T-helper 2 cell (primary cell): ENCODE measurements at regions not wholly inside any gene's neighbourhood (a gene's known extent, or its start where the extent isn't known, plus 50 kb on each side); places are given as distances from the start of the nearest gene placed in this dataset.
"Not testable (repeated sequence)": the region's sequence is repeated elsewhere in the genome, so short reads cannot be mapped to it uniquely, and the experiment has no call there.

ENCODE experiments used
- DNase-seq, 5 experiments: peaks; one replicate each; pipeline versions ENCODE4 v3.0.0 to v3.0.0-alpha.2; 2012 to 2022

DNA sequence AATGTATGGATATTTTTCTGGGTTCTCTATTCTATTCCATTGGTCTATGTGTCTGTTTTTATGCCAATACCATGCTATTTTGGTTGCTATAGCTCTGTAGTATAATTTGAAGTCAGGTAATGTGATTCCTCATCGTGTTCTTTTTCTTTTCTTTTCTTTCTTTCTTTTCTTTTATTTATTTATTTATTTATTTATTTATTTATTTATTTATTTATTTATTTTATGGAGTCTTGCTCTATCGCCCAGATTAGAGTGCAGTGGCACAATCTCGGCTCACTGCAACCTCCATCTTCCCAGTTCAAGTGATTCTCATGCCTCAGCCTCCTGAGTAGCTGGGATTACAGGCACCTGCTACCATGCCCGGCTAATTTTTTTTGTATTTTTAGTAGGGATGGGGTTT, 315.2 kb downstream of the SV2B start:
- DNase-seq = not testable (repeated sequence)

DNA sequence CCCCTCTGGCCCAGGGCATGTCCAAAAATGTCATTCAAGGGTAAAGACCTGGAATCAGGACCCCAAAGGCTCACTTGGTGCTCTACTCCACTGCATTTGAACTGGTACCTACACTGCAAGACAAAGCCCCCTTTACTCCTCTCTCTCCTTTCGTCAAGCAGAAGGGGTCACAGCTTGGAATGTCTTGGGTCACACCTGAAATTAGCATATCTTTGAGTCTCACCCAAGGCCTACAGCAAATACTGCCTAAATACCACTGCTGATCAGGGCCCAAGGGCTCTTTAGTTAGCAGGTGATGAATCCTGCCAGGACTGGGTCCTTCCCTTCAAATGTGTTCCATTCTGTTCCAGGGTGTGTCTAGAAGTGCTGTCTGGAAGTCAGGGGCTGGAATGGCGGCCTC, 320.6 kb downstream of the SV2B start:
- DNase-seq = no peak

DNA sequence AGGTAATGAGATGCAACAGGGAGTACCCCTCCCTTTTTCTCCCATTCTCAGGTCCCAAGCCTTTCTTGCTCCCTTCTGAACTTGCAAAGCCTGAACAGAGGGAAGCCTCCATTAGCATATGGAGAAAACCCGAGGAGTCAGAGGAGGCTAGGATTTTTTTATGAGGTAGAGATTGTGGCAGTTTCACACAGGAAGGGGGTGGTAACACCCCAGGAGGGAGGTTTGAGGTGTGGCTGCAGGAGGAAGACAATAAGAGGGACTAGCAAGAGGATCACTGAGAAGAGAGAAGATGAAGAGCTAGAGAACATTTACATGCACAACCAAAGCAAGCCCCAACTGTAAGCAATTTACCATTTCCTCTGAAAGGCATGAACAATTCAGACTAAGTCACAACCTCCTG, 322.7 kb downstream of the SV2B start:
- DNase-seq = peak in 2 of 5 experiments; percentile 25 to 84

DNA sequence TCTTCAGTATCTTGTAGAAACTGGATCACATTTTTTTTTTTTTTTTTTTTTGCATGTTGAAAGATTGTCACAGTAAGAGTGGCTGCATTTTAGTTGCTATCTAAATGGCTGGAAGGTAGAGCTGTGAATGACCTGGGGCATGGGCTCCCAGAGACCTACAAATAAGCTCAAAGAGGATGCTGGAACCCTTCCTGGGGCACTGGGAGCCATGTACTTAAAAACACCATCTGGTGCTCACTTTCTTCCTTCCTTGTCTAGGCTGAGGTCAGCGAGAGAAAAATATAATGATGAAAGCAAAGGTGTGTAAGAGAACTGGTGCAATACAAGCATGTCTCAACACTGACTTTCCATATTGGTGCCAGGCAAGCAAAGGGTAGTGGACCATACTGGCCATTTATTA, 323.9 kb downstream of the SV2B start:
- no peak for DNase-seq

DNA sequence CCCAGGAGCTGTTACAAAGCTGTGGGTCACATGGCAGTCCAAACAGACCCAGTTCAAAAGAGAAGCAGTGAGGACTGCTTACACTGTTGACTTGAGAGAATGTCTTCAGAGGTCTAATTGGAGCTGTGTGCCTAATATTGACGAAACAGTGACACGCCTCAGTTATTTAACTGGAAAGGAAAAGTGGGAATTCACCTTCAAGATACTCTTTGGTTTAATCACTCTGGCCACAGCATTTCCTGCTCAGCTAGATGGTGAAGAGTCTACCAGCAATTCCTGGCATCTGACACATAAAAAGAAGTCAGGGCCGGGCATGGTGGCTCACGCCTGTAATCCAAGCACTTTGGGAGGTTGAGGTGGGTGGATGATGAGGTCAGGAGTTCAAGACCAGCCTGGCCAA, 326.4 kb downstream of the SV2B start:
- peak in 1 of 5 experiments; percentile 24 for DNase-seq

DNA sequence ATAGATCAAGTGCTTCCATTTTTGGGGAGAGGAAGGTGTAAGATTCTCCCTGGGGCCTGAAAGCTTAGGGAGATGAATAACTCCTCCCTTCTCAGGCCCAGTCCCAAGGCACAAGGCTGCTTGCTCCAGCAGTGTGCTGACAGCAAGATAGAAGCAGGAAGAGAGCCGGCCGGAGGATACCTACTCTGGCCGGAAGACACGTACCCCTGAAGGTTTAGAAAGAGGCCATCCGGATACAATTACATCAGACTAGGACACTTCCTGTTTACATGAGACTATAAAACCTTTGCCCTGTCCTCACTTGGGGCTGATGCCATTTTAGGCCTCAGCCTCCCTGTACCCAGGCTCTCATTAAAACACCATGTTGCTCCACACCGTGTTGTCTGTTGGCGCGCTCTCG, 329.9 kb downstream of the SV2B start:
- no peak for DNase-seq

DNA sequence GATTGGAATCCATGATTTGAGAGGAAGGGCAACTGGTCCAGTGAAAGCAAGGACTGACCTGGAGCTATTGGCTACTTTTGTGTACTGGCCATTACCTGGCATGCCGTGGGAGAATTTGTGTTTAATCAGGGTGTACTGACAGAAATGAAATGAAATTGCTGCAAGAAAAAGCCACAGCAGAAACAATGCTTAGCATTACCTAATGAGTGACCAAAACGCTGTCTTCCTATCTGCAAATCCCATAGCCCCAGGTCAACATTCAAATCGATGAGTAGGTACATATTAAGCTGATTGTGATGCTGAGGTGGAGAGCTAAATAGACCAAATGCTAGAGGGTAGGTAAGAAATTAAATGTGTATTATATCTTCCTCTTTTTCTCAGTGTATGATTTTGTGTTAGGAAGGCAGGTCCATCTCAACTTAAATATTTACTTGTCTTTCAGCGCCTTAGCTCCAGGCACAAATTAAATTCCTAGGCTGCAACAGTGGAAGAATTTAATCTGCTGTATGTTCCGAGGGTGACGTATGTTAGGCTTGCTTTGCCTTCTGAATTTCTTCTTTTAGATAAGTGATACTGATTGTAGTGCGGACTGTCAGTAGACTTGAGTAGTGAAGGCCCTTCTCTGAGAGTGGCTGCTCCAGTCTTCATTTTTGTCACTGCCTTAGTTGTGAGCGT, 331.1 kb downstream of the SV2B start:
- no peak for DNase-seq

DNA sequence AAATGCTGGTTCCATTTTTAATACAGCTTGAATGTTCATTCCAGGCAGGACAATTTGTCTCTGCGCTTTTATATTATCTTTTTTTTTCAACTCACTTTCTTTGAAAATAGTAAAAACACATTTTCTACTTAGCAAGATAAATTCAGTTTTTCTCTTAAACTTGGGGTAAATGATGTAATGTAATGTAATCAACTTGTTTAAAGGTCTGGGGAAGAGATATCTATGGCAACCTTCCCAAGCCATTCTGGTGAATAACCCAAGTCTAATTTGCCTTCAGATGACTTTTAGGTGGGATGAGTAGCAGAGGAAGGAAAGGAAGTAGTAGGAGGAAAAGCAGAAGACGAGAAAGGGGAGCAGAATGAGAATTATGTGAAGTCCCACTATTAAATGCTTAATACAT, 335.1 kb downstream of the SV2B start:
- no peak for DNase-seq

DNA sequence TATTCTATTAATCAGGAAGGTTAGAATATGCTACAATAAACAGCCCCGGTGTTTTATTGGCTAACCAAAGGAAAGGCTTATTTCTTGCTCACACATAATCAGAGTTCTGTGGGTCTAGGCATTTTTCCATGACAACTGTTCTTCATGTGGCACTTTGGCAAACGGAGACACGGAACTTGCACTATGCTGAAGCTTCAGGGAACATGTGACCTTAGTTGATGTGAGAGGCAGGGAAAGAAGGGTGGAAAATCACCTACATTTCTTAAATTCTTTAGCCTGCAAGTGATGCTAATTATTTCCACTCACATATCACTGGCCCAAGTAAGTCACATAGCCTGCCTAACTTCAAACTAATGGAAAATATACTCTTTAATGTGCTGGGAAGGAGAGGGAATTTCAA, 344.6 kb downstream of the SV2B start:
- no peak for DNase-seq

DNA sequence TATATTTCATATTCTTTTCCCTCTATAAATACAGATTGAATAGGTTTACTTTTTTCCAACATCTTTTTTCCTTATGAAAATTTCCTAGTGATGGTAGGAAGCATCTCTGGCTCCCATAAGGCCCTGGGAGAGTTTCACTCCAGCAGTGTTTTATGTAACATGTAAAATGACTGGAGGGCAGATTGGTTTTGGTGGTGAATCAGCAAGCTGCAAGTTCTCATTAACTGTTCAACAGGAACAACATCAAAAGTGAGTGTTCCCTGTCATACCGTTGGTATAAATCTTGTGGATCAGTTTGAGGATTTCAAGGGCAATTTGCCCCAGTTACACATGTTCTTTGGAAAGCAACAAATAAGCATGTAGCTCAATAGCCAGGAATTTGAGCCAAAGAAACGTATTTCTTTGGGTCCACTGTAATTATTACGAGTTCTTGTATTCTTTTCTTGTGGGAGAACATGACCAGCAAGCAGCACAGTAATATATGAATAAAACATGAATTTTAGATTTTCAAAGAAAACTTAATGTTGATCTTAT, 345.7 kb downstream of the SV2B start:
- DNase-seq = no peak

DNA sequence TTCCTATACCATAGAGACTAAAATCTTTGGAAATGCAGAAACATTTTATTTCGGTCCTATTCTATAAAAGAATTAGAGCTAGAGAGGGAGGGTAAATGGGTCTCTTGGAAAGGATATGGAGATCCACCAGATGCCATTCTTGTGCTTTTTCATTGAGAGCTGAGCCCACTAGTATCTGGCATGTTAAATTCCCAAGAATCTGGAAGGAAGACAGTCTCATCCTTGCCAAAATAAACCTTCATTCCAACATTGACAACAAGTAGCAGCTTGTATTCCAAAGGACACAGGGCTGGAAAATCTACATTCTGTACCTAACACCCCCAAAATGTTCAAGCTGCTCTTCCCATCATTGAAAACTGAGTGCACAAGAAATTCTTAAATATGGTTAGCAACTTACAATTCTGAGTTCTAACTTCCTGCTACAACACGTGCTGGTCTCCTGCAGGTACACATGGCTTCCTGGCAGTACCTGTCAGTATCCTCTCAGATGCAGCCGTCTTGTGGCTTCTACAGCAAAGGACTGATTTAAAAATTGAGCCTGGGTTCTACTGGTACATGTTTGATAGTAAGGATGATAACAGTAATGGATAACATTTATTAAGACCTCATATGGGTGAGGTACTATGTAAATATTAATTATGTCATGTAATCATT, 348.1 kb downstream of the SV2B start:
- no peak for DNase-seq

DNA sequence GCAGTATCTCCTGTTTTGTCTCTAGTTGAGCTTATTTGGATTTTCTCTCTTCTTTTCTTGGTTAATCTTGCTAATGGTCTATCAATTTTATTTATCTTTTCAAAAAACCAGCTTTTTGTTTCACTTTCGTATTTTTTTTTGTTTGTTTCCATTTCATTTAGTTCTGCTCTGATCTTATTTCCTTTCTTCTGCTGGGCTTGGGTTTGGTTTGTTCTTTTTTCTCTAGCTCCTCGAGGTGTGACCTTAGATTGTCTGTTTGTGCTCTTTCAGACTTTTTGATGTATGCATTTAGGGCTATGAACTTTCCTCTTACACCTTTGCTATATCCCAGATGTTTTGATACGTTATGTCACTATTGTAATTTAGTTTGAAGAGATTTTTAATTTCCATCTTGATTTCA, 353.3 kb downstream of the SV2B start:
- not testable (repeated sequence) for DNase-seq

DNA sequence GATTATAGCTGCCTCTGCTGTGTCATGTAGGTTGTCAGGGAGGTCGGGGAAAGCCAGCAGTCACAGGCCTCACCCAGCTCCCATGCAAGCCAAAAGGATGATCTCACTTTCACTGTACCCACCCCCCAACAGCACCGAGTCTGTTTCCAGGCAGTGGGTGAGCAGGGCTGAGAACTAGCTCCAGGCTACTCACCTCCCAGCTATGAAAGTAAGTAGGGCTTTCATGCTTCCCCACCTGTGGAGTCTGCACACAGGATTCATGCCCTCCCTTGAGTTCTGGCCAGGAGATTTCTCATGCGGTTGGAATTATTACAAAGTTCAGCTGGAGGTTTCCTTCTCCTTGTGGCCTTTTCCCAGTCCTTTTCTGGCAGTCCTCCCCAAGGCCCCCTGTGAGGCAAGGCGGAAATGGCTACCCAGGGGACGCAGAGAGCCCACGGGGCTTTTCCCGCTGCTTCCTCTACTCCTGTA, 356.2 kb downstream of the SV2B start:
- no peak for DNase-seq

DNA sequence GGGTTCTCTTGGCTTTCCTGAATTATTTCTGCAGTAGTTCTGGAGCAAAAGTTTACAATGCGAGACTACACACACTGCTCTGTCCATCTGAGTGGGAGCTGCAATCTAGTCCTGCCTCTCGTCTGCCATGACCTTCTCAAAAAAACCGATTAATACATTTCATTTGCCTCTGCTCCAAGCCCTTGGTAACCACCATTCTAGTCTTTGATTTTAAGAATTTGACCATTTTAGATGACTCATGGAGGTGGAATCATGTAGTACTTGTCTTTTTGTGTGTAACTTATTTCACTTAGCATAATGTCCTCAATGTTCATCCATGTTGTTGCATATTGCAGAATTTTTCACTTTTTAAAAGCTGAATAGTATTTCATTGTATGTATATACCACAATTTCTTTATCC, 356.9 kb downstream of the SV2B start:
- DNase-seq = no peak

DNA sequence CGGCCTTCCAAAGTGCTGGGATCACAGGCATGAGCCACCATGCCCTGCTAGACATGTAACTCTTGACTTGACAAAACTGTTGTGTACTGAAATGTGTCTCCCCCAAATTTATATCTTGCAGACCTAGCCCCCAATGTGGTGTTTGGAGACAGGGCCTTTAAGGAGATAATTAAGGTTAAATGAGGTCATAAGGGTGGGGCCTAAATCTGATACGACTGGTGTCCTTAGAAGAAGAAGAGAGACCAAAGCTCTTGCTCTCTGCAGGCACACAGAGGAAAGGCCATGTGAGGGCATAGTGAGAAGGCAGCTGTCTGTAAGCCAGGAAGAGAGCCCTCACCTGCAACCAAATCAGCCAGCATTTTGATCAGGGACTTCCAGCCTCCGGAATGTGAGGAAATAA, 361.3 kb downstream of the SV2B start:
- DNase-seq = no peak

DNA sequence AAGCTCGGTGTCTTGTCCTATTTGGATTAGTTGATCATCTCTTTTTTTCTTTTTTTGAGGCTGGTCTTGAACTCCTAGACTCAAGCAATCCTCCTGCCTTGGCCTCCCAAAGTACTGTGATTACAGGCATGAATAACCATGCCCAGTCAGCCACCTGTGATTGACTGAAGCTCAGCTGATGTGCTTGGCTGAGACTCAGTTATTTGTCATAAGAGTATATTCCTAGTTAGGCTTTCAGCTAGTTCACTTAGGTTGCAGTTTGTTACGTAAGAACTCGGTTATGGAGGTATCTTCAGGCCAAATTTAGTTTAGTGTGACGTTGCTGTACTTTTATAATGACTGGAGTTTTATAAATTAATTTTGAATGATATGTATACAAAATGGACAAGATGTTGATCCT, 365.0 kb downstream of the SV2B start:
- DNase-seq = no peak

DNA sequence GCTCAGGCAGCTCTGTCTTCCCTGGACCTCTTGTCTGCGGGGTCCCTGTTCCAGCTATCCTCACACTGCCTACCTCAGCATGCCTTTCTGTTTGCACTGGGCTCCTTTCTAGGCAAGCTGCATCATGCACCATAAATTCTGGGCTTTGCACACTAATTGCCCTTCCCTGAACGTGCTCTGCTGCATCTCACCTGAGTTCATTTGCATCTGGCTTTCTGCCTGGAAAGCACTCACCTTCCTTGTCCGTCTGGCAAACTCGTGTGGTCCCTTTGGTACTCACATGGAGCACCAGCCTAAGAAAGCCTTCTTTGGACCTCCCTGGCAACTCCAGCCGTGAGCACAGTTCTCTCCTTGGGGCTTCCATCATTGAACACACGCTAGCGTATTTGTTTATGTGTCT, 365.6 kb downstream of the SV2B start:
- no peak for DNase-seq

DNA sequence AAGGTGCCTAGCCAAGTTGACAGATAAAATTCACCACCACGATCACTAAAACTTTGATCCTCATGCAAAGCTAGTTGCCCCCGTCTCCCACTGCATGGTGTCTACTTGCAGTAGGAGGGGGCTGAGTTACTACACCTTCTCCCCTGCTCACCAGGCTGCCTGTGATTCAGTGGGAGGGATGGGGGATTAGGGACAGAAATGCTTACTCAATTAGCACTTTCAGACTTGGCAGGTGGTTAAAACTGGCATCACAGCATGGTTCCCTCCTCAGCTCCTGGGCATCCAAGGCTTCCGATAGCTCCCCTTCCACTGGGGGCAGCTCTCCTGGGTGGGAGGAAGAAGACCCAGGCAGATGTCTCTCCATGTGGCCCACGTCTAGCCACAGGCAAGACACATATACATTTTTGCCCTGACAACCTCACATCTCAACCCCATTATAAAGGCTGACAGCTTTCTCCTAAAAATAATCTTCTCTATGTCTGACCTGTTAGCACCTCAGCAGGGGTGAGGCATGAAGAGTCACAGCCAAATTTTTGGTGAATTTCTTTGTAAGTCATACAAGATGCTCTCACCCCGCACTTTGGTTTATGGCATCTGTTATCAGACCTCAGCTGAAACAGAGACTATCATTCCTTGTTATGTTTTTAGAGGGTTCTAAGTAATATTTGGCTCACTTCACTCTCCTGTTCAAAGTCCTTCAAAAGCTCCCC, 369.0 kb downstream of the SV2B start:
- peak in 1 of 5 experiments; percentile 22 for DNase-seq

DNA sequence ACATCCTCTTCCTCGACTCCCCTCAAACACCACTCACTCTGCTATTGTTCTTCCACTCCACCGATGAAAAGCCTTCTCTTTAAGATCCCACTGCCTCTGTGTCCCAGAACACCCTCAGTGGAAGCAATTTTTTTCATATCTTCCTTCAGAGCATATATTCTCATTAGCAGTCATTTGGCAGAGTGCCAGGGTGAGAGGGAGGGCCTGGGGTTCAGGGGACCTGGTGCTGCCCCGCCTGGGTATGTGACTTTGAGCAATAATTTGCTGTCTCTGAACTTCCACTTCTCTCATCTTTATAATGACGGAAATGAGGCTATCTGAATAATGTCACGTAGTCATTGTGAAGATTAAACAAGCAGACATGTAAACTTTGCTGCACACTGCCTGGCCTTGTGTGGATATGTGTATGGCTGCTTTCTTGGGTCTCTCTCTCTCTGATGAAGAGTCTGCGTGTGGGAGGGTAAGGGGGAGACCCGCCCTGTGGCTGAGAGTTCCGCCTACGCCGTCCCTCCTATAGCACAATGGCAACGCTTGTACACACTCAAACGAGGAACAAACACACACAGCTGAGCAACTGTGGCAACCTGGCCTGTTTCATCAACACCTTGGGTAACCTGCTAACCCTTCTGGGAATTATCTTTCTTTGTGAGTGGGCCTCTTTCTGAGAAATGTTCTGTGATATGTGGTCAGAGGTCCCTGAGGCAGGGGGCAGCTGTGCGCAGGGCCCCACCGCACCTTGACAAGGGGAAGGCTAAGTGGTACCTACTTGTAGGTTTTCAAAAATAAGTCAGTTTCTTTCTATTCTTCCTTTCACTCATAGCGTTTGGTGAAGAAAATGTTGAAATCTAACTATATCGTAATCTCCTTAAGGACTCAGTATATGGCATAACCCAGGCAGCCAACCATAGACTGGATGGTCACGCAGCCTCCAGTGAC, 369.8 kb downstream of the SV2B start:
- DNase-seq = peak in 4 of 5 experiments; percentile 19 to 91 (median 72)

DNA sequence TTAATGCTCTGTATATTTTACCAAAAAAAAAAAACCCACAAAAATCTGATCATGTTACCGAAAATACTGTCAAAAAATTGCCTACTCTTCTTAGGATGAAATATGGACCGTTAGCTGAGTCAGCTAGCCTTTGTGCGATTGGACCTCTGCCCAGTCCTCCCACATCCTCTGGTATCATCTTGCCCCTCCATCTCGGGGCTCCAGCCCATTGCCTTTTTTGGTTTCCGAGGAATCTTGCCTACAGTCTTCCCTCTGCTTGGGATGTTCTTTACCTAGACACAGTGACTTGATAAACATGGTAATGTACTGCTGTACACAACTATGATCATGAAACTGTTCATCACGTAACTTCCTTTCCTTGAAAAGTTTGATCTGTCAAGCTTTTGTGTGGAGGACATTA, 371.4 kb downstream of the SV2B start:
- DNase-seq = peak in 1 of 5 experiments; percentile 23

DNA sequence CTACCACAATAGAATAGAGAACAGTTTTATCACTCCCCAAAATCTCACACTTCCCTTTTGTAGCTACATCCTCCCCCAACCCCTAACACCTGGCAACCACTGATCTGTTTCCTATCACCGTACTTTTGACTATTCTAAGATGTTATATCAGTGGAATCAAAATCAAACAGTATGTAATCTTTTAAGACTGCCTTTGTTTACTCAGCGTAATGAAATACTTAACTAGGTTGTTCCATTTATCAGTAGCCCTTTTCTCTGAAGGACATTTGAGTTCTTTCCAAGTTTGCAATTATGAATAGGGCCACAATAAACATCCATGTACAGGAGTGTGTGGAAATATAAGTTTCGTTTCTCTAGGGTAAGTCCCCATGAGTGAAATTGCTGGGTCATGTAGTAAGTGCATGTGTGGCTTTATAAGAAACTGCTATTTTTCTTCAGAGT, 372.3 kb downstream of the SV2B start:
- peak in 3 of 5 experiments; percentile 31 to 90 (median 60) for DNase-seq

DNA sequence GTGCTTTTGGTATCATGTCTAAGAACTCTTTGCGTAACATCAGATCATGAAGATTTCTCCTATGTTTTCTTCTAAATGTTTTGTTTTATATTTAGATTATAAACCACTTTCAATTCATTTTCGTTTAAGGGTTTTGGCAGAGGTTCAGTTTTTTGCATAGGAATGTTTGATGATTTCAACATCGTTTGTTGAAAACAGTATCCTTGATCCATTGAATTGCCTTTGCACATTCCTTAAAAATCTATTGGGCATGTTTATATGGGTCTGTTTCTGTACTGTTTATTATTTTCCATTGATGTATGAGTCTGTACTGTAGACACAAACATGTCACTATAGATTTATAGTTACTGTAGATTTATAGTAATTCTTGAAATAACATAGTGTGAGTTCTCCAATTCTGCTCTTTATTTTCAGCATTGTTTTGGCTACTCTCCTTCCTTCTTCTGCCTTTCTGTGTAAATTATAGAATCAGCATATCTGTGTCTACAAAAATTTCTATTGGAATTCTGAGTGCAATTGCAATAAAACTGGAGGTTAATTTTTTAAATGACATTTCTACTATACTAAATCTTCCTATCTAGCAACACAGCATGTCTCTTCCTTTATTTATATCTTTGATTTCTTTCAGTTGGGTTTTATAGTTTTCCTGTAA, 374.0 kb downstream of the SV2B start:
- DNase-seq = no peak
